ENCODE measurements at regions not wholly inside any gene's neighbourhood (a gene's known extent, or its start where the extent isn't known, plus 50 kb on each side); places are given as distances from the start of the nearest gene placed in this dataset.
"Not testable (repeated sequence)": the region's sequence is repeated elsewhere in the genome, so short reads cannot be mapped to it uniquely, and the experiment has no call there.

DNA sequence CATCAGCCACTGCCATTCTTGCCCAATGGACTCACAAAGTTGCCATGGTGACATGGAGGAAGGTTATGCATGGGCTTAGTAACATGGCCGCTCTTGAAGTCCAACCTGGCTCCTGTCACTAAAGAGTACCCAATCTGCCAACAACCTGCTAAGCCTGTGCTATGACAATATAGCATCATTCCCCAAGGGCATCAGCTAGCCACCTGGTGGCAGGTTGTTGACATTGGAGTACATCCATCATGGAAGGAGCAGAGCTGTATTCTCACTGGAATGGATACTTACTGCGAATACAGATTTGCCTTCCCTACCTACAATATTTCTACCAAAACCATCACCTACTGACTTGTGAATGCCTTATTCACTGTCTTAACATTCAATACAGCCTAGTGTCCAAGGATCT is 138.9 kb upstream of the RORA start:
- DNase-seq (ENCODE audit: low read depth): no peak
- TF ChIP-seq, protein P1, sequence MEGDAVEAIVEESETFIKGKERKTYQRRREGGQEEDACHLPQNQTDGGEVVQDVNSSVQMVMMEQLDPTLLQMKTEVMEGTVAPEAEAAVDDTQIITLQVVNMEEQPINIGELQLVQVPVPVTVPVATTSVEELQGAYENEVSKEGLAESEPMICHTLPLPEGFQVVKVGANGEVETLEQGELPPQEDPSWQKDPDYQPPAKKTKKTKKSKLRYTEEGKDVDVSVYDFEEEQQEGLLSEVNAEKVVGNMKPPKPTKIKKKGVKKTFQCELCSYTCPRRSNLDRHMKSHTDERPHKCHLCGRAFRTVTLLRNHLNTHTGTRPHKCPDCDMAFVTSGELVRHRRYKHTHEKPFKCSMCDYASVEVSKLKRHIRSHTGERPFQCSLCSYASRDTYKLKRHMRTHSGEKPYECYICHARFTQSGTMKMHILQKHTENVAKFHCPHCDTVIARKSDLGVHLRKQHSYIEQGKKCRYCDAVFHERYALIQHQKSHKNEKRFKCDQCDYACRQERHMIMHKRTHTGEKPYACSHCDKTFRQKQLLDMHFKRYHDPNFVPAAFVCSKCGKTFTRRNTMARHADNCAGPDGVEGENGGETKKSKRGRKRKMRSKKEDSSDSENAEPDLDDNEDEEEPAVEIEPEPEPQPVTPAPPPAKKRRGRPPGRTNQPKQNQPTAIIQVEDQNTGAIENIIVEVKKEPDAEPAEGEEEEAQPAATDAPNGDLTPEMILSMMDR (IDR thresholded peaks at IDR 0.05; ENCODE audit: control insufficient read depth, insufficient read depth, low read depth, low read length, missing control alignments): no peak
- H3K4me3 ChIP-seq (ENCODE audit: control insufficient read depth, low read depth, low read length): no peak overlapping the region

DNA sequence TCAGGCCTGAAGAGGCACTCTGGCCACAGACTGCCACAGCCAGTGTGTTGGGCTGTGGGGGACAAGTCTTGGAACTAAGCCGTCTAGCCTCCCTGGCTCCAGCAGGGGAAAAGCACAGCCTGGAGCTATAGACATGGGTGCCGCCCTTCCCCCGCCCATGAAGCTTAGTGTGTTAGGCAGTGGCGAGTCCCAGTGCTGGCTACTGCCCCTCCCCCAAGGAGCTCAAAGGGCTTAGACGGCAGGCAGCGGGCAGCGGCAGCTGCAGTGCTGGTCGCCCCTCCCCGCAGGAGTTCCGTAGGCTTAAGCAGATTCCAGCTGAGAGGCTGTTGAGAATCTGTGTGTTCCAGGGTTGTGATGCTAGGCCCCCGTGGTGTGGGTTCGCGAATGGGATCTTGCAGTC is 135.8 kb upstream of the RORA start:
- DNase-seq (ENCODE audit: low read depth): no peak
- H3K4me3 ChIP-seq (ENCODE audit: control insufficient read depth, low read depth, low read length): no peak overlapping the region
- TF ChIP-seq, protein P1 (IDR thresholded peaks at IDR 0.05; ENCODE audit: control insufficient read depth, insufficient read depth, low read depth, low read length, missing control alignments): no peak

DNA sequence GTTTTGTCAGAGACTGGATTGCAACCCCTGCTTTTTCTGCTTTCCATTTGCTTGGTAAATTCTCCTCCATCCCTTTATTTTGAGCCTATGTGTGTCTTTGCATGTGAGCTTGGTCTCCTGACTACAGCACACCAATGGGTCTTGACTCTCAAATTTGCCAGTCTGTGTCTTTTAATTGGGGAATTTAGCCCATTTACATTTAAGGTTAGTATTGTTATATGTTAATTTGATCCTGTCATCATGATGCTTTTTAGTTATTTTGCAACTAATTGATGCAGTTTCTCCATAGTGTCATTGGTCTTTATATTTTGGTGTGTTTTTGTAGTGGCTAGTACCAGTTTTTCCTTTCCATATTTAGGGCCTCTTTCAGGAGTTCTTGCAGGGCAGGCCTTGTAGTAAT is 133.8 kb upstream of the RORA start:
- H3K4me3 ChIP-seq (ENCODE audit: control insufficient read depth, low read depth, low read length); DNase-seq (ENCODE audit: low read depth): not testable (repeated sequence)

DNA sequence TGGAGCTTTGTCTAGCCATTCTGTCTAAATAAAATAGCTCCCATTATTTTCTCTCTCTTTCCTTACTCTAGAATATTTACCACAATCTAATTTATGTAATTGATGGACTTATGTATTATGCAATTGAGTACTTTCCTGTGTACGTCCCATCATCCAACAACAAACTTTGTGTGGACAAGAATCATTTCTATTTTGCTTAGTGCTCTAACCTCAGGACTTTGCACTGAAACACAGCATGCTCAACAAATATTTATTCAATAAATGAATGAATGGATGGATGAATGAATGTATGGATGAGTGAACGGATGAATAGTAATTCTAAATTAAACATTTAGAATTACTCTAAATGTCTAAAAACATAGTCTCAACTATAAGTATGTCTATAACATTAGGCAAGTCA is 115.2 kb upstream of the RORA start:
- no peak for DNase-seq (ENCODE audit: low read depth)
- TF ChIP-seq, protein P1 (IDR thresholded peaks at IDR 0.05; ENCODE audit: control insufficient read depth, insufficient read depth, low read depth, low read length, missing control alignments): no peak
- H3K4me3 ChIP-seq (ENCODE audit: control insufficient read depth, low read depth, low read length): no peak overlapping the region

DNA sequence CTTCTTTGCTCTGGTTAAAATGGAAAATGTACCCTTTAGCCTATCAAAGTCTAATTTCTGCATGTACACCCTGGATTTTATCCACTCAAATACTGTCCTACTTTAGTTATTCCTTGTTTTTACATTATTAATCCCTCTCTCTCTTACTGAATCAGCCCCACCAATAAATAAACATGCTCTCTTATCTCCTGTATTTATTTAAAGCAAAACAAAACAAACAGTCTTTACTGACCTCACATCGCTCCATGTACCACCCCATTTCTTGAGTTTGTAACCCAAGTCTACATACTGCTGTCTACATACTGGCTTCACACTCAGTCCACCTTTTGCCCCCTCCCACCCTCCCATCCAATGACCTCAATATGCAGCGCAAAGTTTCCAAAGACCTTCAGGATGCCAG is 113.3 kb upstream of the RORA start:
- TF ChIP-seq, protein P1 (IDR thresholded peaks at IDR 0.05; ENCODE audit: control insufficient read depth, insufficient read depth, low read depth, low read length, missing control alignments): no peak

DNA sequence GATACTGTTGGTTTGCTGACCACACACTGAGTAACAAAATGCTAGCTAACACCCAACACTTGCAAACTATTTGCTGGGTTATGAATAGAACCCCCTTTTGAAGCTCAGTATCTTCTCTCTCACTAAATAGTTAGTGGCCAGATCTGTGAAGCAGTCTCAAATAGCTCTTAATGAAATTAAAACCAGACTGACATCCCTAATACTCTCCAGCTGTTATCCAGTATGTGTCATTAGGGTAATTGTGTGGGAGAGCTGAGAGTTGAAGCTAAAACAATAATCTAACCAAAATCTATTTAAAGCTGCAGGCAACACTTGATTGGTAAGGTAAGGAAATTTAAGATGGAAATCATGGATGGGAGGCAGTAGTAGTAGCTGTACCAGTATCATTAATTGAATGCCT is 110.4 kb upstream of the RORA start:
- H3K4me3 ChIP-seq (ENCODE audit: control insufficient read depth, low read depth, low read length): no peak overlapping the region
- DNase-seq (ENCODE audit: low read depth): no peak
- TF ChIP-seq, protein P1 (IDR thresholded peaks at IDR 0.05; ENCODE audit: control insufficient read depth, insufficient read depth, low read depth, low read length, missing control alignments): no peak

More for the DNA sequence above, 113.3 kb upstream of the RORA start:
- no peak for DNase-seq (ENCODE audit: low read depth)
- no peak overlapping the region for H3K4me3 ChIP-seq (ENCODE audit: control insufficient read depth, low read depth, low read length)

DNA sequence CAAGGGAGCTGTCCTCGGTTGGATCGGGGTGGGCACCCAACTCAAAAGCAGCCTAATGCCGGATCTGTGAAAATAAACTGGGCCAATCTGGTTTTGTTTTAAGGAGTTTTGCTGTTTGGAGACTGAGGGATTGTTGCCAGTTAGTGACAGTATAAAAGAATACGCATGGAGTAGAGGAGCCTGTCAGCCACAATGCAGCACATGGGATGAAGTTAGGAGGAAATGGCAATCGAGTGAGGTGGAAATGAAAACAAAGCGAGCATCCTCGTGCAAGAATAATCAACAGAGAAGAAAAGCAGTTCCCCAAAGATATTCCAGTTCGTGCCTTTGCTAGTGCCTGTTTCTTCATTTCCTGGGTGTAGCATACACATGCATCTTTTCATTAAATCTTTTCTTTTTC is 108.4 kb upstream of the RORA start:
- TF ChIP-seq, protein P1 (IDR thresholded peaks at IDR 0.05; ENCODE audit: control insufficient read depth, insufficient read depth, low read depth, low read length, missing control alignments): no peak
- H3K4me3 ChIP-seq (ENCODE audit: control insufficient read depth, low read depth, low read length): no peak overlapping the region
- no peak for DNase-seq (ENCODE audit: low read depth)

Measured in AG09309 (cell line).